ENCODE measurements at regions not wholly inside any gene's neighbourhood (a gene's known extent, or its start where the extent isn't known, plus 50 kb on each side); places are given as distances from the start of the nearest gene placed in this dataset.
A peak's percentile ranks its signal among the peaks of the same experiment; 100 is the strongest.

DNA sequence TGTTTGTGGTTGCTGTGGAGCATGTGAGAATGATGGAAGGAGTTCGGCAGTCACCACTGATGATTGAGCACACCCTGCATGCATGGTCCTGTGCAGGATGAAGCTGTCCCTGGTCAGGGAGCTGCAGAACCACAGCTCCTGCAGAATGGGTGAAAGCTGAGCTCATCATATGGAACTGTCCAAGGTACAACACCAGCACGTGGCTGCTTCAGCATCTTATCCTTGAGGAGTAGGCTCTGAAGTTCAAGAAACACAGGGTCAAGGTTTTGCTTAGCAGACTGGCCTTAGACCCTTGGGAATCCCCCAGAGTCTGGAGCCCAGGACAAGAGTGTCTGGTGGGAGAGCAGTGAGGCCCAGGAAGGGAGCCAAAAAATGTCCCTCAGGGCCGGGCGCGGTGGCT lies 182.4 kb upstream of the LARGE1 start:
- H3K4me3 ChIP-seq (ENCODE audit: low read length) = no peak overlapping the region
- no peak for DNase-seq (ENCODE audit: low read depth)
- TF ChIP-seq, protein P1, sequence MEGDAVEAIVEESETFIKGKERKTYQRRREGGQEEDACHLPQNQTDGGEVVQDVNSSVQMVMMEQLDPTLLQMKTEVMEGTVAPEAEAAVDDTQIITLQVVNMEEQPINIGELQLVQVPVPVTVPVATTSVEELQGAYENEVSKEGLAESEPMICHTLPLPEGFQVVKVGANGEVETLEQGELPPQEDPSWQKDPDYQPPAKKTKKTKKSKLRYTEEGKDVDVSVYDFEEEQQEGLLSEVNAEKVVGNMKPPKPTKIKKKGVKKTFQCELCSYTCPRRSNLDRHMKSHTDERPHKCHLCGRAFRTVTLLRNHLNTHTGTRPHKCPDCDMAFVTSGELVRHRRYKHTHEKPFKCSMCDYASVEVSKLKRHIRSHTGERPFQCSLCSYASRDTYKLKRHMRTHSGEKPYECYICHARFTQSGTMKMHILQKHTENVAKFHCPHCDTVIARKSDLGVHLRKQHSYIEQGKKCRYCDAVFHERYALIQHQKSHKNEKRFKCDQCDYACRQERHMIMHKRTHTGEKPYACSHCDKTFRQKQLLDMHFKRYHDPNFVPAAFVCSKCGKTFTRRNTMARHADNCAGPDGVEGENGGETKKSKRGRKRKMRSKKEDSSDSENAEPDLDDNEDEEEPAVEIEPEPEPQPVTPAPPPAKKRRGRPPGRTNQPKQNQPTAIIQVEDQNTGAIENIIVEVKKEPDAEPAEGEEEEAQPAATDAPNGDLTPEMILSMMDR (IDR thresholded peaks at IDR 0.05; ENCODE audit: insufficient read depth, low read depth, low read length, missing control alignments) = no peak

DNA sequence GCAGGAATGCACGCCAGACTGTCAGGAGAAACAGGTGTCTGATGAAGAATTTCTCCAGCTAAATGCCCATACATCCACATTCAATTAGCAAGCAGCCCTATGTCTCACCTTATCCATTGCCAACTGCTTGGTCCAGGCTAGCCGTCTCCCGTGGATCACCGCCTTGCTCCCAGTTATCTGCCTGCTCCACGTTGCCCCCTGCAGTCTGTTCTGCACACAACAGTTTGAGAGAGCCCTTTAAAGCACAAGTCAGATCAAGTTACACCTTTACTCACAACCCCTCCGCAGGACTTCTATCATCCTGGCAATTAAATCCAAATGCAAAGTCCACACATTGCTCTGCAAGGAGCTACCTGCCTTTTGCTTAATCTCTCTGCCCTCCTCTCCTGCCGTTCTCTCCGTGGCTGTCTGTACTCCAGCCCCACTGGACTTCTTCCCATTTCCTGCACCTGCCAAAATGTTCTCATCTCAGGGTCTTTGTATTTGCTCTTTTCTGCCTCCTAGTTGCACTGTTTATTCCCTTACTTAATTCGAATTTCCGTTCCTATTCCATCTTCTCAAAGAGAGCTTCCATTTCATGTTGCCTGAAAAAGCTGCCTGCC lies 185.3 kb upstream of the LARGE1 start:
- no peak overlapping the region for H3K4me3 ChIP-seq (ENCODE audit: low read length)
- DNase-seq (ENCODE audit: low read depth) = no peak
- TF ChIP-seq, protein P1 (IDR thresholded peaks at IDR 0.05; ENCODE audit: insufficient read depth, low read depth, low read length, missing control alignments) = no peak

DNA sequence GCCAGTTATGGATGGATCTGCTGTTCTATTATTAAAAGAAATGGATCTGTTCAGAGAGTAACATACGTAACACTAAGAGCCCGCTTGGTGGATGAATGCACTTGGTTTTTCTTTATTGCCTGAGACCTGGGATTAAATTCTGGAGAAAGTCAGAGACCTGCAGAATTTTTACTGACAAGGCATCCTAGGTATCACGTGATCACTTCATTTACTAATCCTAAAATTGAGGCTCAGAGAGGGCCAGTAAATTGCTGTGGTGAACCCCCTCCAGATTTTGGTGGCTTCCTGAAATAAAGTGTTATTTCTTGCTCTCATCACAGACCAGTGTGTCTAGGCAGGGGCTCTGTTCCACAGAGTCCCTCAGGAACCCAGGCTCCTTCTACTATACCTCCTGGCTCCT lies 187.9 kb upstream of the LARGE1 start:
- TF ChIP-seq, protein P1 (IDR thresholded peaks at IDR 0.05; ENCODE audit: insufficient read depth, low read depth, low read length, missing control alignments) = no peak
- no peak overlapping the region for H3K4me3 ChIP-seq (ENCODE audit: low read length)
- no peak for DNase-seq (ENCODE audit: low read depth)

DNA sequence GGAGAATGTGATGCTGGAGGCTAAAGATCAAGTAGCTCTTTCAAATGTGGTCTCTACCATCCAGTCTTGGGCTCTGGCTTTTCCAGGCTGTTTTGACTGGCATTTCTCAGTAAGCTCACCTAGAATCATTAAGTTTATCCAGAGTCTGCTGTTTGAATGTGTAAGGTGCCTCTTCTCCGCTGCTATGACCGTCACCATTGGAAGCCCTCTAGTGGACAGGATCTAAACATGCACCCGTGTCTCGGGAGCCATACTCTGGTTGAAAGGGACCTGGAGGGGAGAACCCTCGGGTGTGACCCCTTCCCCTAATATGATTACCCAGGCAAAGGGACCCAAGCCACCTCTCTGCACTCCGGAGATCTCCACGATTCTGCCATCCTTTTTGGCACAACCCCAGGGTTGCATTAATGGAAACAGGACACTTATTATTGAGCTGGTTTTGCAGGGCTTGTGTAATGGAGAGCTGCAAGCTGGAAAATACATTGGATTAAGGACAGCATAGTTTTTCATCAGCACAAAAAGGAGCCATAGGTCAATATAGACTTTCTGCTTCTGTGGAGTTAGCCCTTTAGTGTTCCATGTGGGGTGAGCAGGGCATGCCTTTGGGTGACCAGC lies 191.0 kb upstream of the LARGE1 start:
- TF ChIP-seq, protein P1 (IDR thresholded peaks at IDR 0.05; ENCODE audit: insufficient read depth, low read depth, low read length, missing control alignments) = peak; percentile 50
- H3K4me3 ChIP-seq (ENCODE audit: low read length) = no peak overlapping the region
- peak; percentile 22 for DNase-seq (ENCODE audit: low read depth)

DNA sequence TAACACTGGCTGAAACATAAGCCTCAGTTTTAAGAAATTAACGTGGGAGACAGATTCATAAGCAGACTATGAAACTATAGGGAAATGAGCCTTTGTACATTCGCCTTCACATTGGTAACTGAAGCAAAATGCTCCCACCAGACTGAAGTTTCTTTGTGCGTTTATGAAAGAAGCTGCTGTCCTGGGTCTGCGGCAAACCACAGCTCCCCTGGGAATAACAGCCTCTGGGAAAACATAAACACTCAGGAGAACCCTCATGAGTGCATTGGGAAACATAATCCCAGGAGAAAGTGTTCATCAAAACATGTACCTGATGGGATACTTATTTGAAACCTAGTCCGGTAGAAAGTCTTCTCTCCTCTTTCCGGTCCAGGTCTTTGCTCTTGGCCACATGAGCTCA lies 193.1 kb upstream of the LARGE1 start:
- TF ChIP-seq, protein P1 (IDR thresholded peaks at IDR 0.05; ENCODE audit: insufficient read depth, low read depth, low read length, missing control alignments) = no peak
- H3K4me3 ChIP-seq (ENCODE audit: low read length) = no peak overlapping the region
- no peak for DNase-seq (ENCODE audit: low read depth)

DNA sequence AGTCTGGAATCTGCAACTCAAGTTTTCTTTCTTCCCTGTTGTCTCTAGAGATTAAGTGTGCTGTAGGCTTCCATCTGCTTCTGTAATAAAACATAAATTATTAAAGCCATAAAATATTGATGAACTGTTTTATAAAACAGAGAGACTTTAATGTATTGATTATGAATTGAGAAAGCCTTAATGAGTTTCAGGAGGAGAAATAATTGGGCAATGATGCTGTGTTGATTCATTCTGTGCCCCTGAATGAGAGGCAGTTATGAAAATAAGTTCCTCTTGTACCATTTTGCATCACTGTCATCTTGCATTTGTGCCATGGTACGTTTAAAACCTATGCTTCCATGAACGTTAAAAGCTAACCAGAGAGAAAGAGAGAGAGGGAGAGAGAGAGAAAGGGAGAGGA lies 194.1 kb upstream of the LARGE1 start:
- no peak overlapping the region for H3K4me3 ChIP-seq (ENCODE audit: low read length)
- no peak for DNase-seq (ENCODE audit: low read depth)
- TF ChIP-seq, protein P1 (IDR thresholded peaks at IDR 0.05; ENCODE audit: insufficient read depth, low read depth, low read length, missing control alignments) = no peak

DNA sequence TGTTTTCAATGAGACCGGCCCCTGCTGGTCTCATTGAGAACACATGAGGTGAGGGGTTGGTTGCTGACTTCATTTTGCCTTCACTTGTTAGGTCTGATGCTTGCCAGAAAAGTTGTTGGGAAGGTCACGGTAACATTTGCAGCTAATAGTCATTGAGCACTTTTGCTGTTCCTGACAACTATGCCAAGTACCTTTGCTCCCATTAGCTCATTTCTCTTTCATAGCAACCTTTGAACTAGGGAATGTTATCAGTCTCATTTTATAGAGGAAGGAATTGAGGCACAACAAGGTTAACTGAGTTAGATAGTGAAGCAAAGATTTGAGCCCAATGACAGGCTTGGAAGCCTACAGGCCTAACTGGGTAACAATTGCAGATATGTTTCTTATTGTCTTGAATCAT lies 195.4 kb upstream of the LARGE1 start:
- no peak for DNase-seq (ENCODE audit: low read depth)
- no peak overlapping the region for H3K4me3 ChIP-seq (ENCODE audit: low read length)
- TF ChIP-seq, protein P1 (IDR thresholded peaks at IDR 0.05; ENCODE audit: insufficient read depth, low read depth, low read length, missing control alignments) = no peak

Measured in epithelial cell of esophagus (primary cell).